Prostate gland (tissue), 2 donors: ENCODE measurements at regions not wholly inside any gene's neighbourhood (a gene's known extent, or its start where the extent isn't known, plus 50 kb on each side); places are given as distances from the start of the nearest gene placed in this dataset.

Experiments
- CTCF ChIP-seq, 4 experiments: fragments of 200-600 bp in 2 of 4; fragments of 450-650 bp in 2 of 4; sonication (generic) in 2 of 4; IDR thresholded peaks; 1 replicate in 3 of 4; 2 replicates in 1 of 4; pipeline ENCODE4 v1.5.1; 2016 to 2019; ENCODE audit warnings: antibody characterized with exemption in 4 of 4, mild to moderate bottlenecking in 2 of 4, moderate library complexity in 2 of 4
- POLR2A ChIP-seq: fragments of 450-650 bp; IDR thresholded peaks from one replicate; pipeline ENCODE4 v1.6.1; 2016; ENCODE audit warnings: antibody characterized with exemption, mild to moderate bottlenecking
- POLR2AphosphoS5 ChIP-seq: sonication (generic); formaldehyde crosslinking; IDR thresholded peaks from one replicate; pipeline ENCODE4 v1.6.1; 2017; ENCODE audit warnings: antibody characterized with exemption

GRCh38 chr6:9610620-9611415 lies 804.1 kb downstream of the TFAP2A start:
- TF ChIP-seq CTCF (IDR thresholded peaks at IDR 0.05): no peak
- no peak for TF ChIP-seq POLR2A
- peak; percentile 34 for TF ChIP-seq POLR2AphosphoS5
